ENCODE measurements at regions not wholly inside any gene's neighbourhood (a gene's known extent, or its start where the extent isn't known, plus 50 kb on each side); places are given as distances from the start of the nearest gene placed in this dataset.
A peak's percentile ranks its signal among the peaks of the same experiment; 100 is the strongest.

DNA sequence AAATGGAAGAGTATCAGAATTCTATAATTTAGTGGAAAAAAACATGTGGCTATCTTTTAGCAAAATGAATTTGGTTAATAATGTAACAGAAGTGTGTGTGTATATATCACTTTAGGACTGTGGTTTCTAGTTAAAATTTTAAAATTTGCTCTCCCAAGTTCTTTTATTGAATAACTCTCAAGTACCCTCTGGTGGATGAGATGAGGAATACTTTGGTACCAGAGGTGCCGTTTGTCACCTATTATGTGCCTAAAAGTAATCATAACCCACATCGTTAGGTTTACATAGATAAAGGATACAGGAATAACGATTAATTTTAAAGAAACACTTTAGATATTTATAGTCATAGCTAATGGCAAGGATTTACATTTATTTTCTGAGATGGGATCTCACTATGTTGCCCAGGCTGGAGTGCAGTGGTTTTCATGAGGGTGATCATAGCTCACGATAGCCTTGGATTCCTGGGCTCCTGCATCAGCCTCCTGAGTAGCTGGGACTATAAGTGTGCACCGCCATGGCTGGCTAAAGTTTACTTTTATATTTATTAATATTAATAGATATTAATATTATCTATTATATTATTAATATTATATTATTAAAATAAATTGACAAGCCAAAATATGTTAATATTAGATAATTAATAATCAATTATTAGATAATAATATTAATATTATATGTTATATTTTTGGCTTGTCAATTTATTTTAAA, 66.7 kb upstream of the CAPRIN1 start:
- TF ChIP-seq, protein P1, sequence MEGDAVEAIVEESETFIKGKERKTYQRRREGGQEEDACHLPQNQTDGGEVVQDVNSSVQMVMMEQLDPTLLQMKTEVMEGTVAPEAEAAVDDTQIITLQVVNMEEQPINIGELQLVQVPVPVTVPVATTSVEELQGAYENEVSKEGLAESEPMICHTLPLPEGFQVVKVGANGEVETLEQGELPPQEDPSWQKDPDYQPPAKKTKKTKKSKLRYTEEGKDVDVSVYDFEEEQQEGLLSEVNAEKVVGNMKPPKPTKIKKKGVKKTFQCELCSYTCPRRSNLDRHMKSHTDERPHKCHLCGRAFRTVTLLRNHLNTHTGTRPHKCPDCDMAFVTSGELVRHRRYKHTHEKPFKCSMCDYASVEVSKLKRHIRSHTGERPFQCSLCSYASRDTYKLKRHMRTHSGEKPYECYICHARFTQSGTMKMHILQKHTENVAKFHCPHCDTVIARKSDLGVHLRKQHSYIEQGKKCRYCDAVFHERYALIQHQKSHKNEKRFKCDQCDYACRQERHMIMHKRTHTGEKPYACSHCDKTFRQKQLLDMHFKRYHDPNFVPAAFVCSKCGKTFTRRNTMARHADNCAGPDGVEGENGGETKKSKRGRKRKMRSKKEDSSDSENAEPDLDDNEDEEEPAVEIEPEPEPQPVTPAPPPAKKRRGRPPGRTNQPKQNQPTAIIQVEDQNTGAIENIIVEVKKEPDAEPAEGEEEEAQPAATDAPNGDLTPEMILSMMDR (IDR thresholded peaks at IDR 0.05; ENCODE audit: insufficient read depth, low read length, poor library complexity, severe bottlenecking), result no peak
- Histone ChIP-seq H3K27me3 (ENCODE audit: control insufficient read depth, insufficient read depth, low read length) (no peaks in the 10 kb centered on the region), H3K36me3 (ENCODE audit: control insufficient read depth, insufficient read depth, low read length) (no peaks in the 10 kb centered on the region), H3K4me3 (ENCODE audit: low read depth, low read length) (no peak overlapping the region)
- DNase-seq (ENCODE audit: low read depth), result no peak

DNA sequence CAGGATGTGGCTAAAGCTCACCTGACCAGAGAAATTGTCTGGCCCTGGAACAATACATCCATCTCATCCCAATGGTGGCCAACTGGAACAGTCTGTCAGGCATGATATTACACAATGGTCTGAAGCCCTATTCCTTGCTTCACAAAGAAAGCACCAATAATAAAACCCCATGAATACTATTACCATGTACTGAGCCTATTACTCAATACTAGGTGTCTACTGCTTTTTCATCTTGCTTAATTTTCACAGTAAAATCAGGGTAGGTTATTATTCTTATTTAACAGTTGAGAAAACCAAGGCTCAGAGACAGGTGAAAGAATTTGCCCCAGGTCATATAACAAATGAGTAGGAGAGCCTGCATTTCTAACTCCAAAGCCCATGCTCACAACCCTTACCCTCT, 68.9 kb upstream of the CAPRIN1 start:
- TF ChIP-seq, protein P1 (IDR thresholded peaks at IDR 0.05; ENCODE audit: insufficient read depth, low read length, poor library complexity, severe bottlenecking), result no peak
- DNase-seq (ENCODE audit: low read depth), result peak; percentile 10
- no peaks in the 10 kb centered on the region for H3K27me3 ChIP-seq (ENCODE audit: control insufficient read depth, insufficient read depth, low read length)
- no peak overlapping the region for H3K4me3 ChIP-seq (ENCODE audit: low read depth, low read length)
- H3K36me3 ChIP-seq (ENCODE audit: control insufficient read depth, insufficient read depth, low read length), result no peaks in the 10 kb centered on the region

DNA sequence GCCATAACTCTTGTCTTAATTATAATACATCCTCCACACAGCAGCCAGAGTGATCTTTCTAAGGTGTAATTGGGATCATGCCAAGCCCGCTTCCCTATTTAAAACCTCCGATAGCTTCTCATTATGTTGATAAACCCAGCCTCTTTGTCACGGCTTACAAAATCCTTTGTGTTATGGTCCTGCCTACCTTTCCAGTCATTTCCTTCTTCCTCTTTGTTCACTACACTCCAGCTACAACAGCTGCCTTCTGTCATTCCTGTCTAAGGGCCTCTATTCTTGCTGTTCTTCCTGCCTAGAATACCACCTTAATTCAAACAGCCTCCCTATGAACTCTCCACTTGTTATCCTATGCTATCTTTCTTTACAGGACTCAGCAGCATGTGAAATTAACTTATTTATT, 70.6 kb upstream of the CAPRIN1 start:
- Histone ChIP-seq H3K4me3 (ENCODE audit: low read depth, low read length) (no peak overlapping the region), H3K36me3 (ENCODE audit: control insufficient read depth, insufficient read depth, low read length) (no peaks in the 10 kb centered on the region), H3K27me3 (ENCODE audit: control insufficient read depth, insufficient read depth, low read length) (no peaks in the 10 kb centered on the region)
- TF ChIP-seq, protein P1 (IDR thresholded peaks at IDR 0.05; ENCODE audit: insufficient read depth, low read length, poor library complexity, severe bottlenecking), result no peak
- no peak for DNase-seq (ENCODE audit: low read depth)

DNA sequence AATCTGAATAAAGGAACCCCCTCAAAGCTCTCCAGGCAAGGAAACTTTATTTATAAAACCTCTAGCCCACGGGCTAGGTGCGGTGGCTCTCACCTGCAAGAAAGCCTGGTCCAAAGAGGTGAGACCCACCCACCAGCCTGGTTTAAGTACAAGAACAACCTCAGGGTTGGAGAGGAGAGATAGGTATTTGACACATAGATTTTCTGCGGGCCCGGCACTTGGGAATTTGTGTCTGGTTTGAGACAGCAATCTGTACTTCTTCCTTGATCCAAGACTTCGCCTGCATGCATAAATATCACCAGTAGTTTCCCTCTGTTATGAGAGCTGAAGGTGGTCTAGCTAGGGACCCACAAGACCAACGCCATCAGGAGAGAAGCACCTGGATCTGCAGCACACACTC, 73.2 kb upstream of the CAPRIN1 start:
- no peak for DNase-seq (ENCODE audit: low read depth)
- no peaks in the 10 kb centered on the region for H3K36me3 ChIP-seq (ENCODE audit: control insufficient read depth, insufficient read depth, low read length)
- TF ChIP-seq, protein P1 (IDR thresholded peaks at IDR 0.05; ENCODE audit: insufficient read depth, low read length, poor library complexity, severe bottlenecking), result no peak
- no peaks in the 10 kb centered on the region for H3K27me3 ChIP-seq (ENCODE audit: control insufficient read depth, insufficient read depth, low read length)
- no peak overlapping the region for H3K4me3 ChIP-seq (ENCODE audit: low read depth, low read length)

DNA sequence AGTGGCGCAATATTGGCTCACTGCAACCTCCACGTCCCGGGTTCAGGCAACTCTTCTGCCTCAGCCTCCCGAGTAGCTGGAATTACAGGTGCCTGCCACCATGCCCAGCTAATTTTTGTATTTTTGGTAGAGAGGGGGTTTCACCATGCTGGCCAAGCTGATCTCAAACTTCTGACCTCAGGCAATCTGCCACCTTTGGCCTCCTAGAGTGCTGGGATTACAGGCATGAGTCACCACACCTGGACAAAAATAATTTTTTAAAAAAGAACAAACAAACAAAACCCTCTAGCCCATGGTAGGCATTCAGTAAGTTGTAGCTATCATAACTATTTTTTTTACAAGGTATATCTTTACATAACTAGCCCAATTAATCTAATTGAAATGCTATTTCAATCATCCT, 73.9 kb upstream of the CAPRIN1 start:
- H3K4me3 ChIP-seq (ENCODE audit: low read depth, low read length), result no peak overlapping the region
- no peaks in the 10 kb centered on the region for H3K36me3 ChIP-seq (ENCODE audit: control insufficient read depth, insufficient read depth, low read length)
- TF ChIP-seq, protein P1 (IDR thresholded peaks at IDR 0.05; ENCODE audit: insufficient read depth, low read length, poor library complexity, severe bottlenecking), result no peak
- H3K27me3 ChIP-seq (ENCODE audit: control insufficient read depth, insufficient read depth, low read length), result no peaks in the 10 kb centered on the region
- no peak for DNase-seq (ENCODE audit: low read depth)
